Right cardiac atrium (tissue), 5 donors: ENCODE measurements at regions not wholly inside any gene's neighbourhood (a gene's known extent, or its start where the extent isn't known, plus 50 kb on each side); places are given as distances from the start of the nearest gene placed in this dataset.

Source experiments
- ATAC-seq, 2 donors: fragments of 200-7000 bp; cut with Tn5 transposase; one replicate each; pipeline versions ENCODE4 v1.8.0 to v1.9.1; 2020; ENCODE audit warnings: moderate library complexity in 2 of 2, mild to moderate bottlenecking in 1 of 2
- DNase-seq, 3 donors: peaks; one replicate each; pipeline ENCODE4 v3.0.0-alpha.2; 2020
- H3K27ac ChIP-seq: one replicate; pipeline ENCODE4 v1.5.1; 2013; ENCODE audit warnings: mild to moderate bottlenecking, low read length, control low read depth, moderate library complexity
- H3K27me3 ChIP-seq: one replicate; pipeline ENCODE4 v1.6.1; 2013; ENCODE audit not compliant: control insufficient read depth, insufficient read depth
- H3K4me1 ChIP-seq: one replicate; pipeline ENCODE4 v1.6.1; 2013; ENCODE audit warnings: low read length; ENCODE audit not compliant: control insufficient read depth, insufficient read depth
- H3K4me3 ChIP-seq: one replicate; pipeline ENCODE4 v1.5.1; 2013; ENCODE audit warnings: low read length, control low read depth
- H3K9me3 ChIP-seq: one replicate; pipeline ENCODE4 v1.6.1; 2013; ENCODE audit warnings: low read length; ENCODE audit not compliant: control insufficient read depth
- WGBS: extraction: QIAGEN DNeasy Blood & Tissue Kit; methylation state at CpG from one replicate; pipeline ENCODE4 v1.1.7; 2013; 5-methylcytosine and 5-hydroxymethylcytosine counted together
- intact Hi-C, 4 donors: fragments of 100-400 bp; cut with DNase I; formaldehyde crosslinking; loops; one replicate each; pipeline versions ENCODE4 v1.11.0 to v1.14.0; 2022 to 2023
- donor health status: healthy with polysubstance abuse.
- donor health status: DM: no; HTN: yes; CAD: no.
- donor health status: DM: no; HTN: no; CAD: no.
- donor health status: DM: no; HTN: yes; CAD: no; lungs with severe emphysema.
- donor health status: DM: yes; HTN: yes; CAD: no.

DNA sequence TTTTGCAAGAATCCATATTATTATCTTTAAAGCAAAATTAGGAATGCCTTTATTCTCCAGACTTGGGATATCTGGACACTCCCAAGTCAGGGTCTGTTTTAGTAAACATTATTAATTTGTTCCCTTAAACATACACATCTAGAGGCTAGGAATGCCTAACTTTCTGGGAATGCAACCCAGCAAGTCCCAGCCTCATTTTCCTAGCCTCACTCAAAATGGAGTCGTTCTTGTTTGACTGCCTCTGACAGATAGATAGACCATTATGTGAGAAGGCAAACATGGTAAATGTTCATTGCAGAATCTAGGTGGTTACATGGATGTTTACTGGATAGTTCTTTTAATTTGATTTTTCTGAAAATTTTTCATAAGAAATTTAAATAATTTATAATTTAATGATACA lies 54.7 kb upstream of the FOXN2 start:
- ATAC-seq (no peak), DNase-seq (no peak)
- Histone ChIP-seq H3K27ac (no peak overlapping the region), H3K27me3 (no peaks in the 10 kb centered on the region), H3K9me3 (no peaks in the 10 kb centered on the region), H3K4me3 (no peak overlapping the region), H3K4me1 (no peaks in the 10 kb centered on the region)
- 83% methylated on average over 1 of the region's 1 CpG for WGBS
- intact Hi-C loops, result no loop called here

DNA sequence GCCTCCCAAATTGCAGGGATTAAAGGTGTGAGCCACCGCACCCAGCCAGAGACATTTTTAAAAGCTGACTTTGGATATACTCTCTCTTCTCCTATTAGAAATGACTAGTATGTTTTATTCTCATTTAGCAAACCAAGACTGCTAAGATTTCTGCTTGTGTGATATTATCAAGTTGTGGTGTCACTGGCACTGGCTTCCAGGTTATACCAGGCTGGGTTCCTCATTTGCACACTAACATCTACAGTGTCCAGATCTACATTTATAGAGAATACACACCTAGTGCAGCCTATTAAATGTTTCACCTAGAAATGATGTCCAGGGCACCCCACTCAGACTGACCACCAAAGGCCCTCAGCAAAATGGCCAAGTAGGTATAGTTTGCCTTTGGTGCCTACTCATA lies 49.9 kb upstream of the FOXN2 start:
- Histone ChIP-seq H3K27me3 (no peaks in the 10 kb centered on the region), H3K4me3 (no peak overlapping the region), H3K9me3 (no peaks in the 10 kb centered on the region), H3K4me1 (no peaks in the 10 kb centered on the region), H3K27ac (no peak overlapping the region)
- ATAC-seq (no peak), DNase-seq (no peak)
- intact Hi-C loops, result no loop called here
- 96% methylated on average over 1 of the region's 1 CpG for WGBS
